GM18505 (cell line): ENCODE measurements at regions not wholly inside any gene's neighbourhood (a gene's known extent, or its start where the extent isn't known, plus 50 kb on each side); places are given as distances from the start of the nearest gene placed in this dataset.

Experiments
- ATAC-seq: cut with Tn5 transposase; IDR thresholded peaks from one replicate; pipeline ENCODE4 v1.9.1; 2021; ENCODE audit not compliant: unreplicated experiment
- POLR2A ChIP-seq: IDR thresholded peaks from 4 replicates; pipeline ENCODE4 v1.6.1; 2011; ENCODE audit warnings: borderline replicate concordance; ENCODE audit not compliant: insufficient read depth, insufficient read length; ENCODE audit errors: extremely low read depth

GRCh38 chr13:106852436-106852835 is 284.5 kb upstream of the ARGLU1 start:
- TF ChIP-seq POLR2A, result no peak

GRCh38 chr13:106850973-106851650 is 283.2 kb upstream of the ARGLU1 start:
- no peak for ATAC-seq
- TF ChIP-seq POLR2A, result no peak

More at GRCh38 chr13:106852436-106852835, 284.5 kb upstream of the ARGLU1 start:
- no peak for ATAC-seq

GRCh38 chr13:106846571-106847448 is 278.9 kb upstream of the ARGLU1 start:
- no peak for TF ChIP-seq POLR2A
- no peak for ATAC-seq

GRCh38 chr13:106836186-106836802 is 268.4 kb upstream of the ARGLU1 start:
- no peak for ATAC-seq
- no peak for TF ChIP-seq POLR2A

- no peak for TF ChIP-seq POLR2A
These were observed 267.5 kb upstream of the ARGLU1 start for GRCh38 chr13:106835477-106835876.

GRCh38 chr13:106821979-106822378 is 254.0 kb upstream of the ARGLU1 start:
- TF ChIP-seq POLR2A, result no peak
- no peak for ATAC-seq

More at GRCh38 chr13:106835477-106835876, 267.5 kb upstream of the ARGLU1 start:
- no peak for ATAC-seq

- TF ChIP-seq POLR2A, result no peak
- ATAC-seq, result no peak
These were observed 251.7 kb upstream of the ARGLU1 start for GRCh38 chr13:106819413-106820180.

- no peak for TF ChIP-seq POLR2A
- no peak for ATAC-seq
These were observed 251.0 kb upstream of the ARGLU1 start for GRCh38 chr13:106818971-106819370.

- TF ChIP-seq POLR2A, result no peak
- no peak for ATAC-seq
These were observed 247.6 kb upstream of the ARGLU1 start for GRCh38 chr13:106815545-106815944.

- no peak for TF ChIP-seq POLR2A
- no peak for ATAC-seq
These were observed 246.5 kb upstream of the ARGLU1 start for GRCh38 chr13:106814463-106814862.

- TF ChIP-seq POLR2A, result no peak
- ATAC-seq, result no peak
These were observed 242.1 kb upstream of the ARGLU1 start for GRCh38 chr13:106810069-106810468.

GRCh38 chr13:106804991-106805390 is 237.1 kb upstream of the ARGLU1 start:
- no peak for ATAC-seq
- TF ChIP-seq POLR2A, result no peak

GRCh38 chr13:106802917-106803316 is 235.0 kb upstream of the ARGLU1 start:
- TF ChIP-seq POLR2A, result no peak
- no peak for ATAC-seq
